ENCODE measurements at regions not wholly inside any gene's neighbourhood (a gene's known extent, or its start where the extent isn't known, plus 50 kb on each side); places are given as distances from the start of the nearest gene placed in this dataset.
A peak's percentile ranks its signal among the peaks of the same experiment; 100 is the strongest.

DNA sequence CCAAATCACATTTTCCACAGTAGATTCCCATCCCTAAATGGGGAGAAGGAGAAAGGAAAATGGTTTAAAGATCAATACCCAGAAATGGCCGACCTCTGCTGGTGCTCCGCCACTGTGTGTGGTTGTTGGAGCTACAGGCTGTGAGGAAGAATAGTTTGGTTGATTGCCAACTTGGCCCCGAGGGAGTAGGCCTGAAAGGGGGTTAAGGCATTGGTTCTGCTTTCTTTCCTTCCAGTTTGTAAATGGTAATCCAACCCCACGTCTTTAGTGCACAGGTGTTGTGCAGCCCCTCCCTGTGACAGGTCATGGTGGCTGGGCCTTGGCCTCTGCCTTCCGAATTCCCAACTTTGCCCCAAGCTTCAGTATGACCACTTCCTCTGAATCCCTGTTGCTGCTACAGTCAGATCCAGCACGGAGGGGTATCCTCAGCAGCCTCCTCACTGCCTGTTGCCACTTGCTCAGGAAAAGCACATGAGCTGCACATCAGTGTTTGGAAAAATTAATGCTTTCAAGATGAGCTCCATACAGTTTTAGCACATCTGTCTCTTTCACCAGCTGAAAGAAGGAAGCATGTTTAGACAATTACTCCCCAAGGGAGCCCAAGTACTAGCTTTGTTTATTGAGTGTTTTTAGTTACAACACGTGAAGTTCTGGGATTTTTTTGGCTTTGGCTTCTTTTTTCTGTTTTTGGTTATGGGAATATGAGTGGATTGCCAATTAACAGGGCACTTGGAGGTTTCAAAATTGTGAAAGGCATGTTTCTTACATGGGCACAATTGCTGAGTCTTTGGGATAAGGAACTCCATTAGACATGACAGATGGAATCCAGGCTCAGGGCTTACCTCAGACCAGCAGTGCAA, 92.3 kb upstream of the ROPN1 start:
- Histone ChIP-seq H3K4me3 (no peak overlapping the region), H3K4me1 (peaks cover 0 to 12% of the 10 kb centered on the region in 2 donors), H3K27ac (peak overlapping the region in 1 of 2 donors; percentile 37), H3K27me3 (no peaks in the 10 kb centered on the region), H3K9me3 (no peaks in the 10 kb centered on the region), H3K36me3 (no peaks in the 10 kb centered on the region)
- no peak for DNase-seq (ENCODE audit: low spot score)
- no peak for TF ChIP-seq CTCF (IDR thresholded peaks at IDR 0.05)

- DNase-seq (ENCODE audit: low spot score): no peak
- TF ChIP-seq CTCF (IDR thresholded peaks at IDR 0.05): no peak
- no peaks in the 10 kb centered on the region for H3K36me3 ChIP-seq
- no peaks in the 10 kb centered on the region for H3K27me3 ChIP-seq
- no peak overlapping the region for H3K4me3 ChIP-seq
- peaks cover 0 to 5% of the 10 kb centered on the region in 2 donors for H3K4me1 ChIP-seq
- no peaks in the 10 kb centered on the region for H3K9me3 ChIP-seq
- no peak overlapping the region for H3K27ac ChIP-seq
Observed at GRCh38 chr3:124088801-124089200, 96.9 kb upstream of the ROPN1 start.

DNA sequence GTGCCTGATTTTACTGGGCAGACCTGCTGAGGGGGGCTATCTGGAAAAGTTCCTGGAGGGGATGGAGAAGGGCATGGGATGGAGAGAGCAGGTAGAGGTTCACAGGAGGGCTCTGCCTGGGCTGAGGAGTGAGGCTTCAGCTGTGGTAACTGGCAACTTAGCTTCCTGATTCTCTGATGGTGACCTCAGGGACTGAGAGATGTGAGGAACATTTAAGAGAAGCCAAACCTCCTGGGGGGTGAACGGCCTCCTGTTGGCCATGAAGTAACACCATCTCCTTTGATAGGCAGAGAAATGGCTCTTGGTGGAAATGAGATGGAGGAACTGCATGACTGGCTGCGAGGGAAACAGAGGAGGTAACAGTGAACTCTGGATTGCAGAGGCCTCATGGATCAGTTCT, 97.3 kb upstream of the ROPN1 start:
- no peak overlapping the region for H3K4me3 ChIP-seq
- peaks cover 0 to 1% of the 10 kb centered on the region in 2 donors for H3K4me1 ChIP-seq
- no peak for DNase-seq (ENCODE audit: low spot score)
- H3K9me3 ChIP-seq: no peaks in the 10 kb centered on the region
- no peak for TF ChIP-seq CTCF (IDR thresholded peaks at IDR 0.05)
- H3K27ac ChIP-seq: no peak overlapping the region
- H3K27me3 ChIP-seq: no peaks in the 10 kb centered on the region
- H3K36me3 ChIP-seq: no peaks in the 10 kb centered on the region

DNA sequence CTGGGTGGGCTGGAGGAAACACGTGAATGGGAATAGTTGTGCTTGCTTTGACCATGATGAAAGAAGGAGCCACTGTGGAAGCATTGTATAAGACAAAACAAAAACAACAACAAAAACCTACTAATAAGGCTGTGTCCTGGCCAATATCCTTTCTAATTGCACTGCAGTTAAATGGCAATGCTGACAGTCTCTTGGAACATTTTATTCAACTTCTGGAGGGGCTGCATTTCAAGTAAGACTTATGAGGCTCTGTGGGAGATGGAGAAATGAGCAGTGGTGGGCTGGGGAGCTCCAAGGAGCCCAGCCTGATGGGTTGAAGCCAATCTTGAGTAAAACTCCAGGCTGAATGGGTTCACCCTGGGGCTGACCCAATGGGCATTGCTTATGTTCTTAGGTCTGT, 99.8 kb upstream of the ROPN1 start:
- no peak for TF ChIP-seq CTCF (IDR thresholded peaks at IDR 0.05)
- no peaks in the 10 kb centered on the region for H3K9me3 ChIP-seq
- no peak overlapping the region for H3K4me3 ChIP-seq
- no peak overlapping the region for H3K27ac ChIP-seq
- no peaks in the 10 kb centered on the region for H3K27me3 ChIP-seq
- H3K4me1 ChIP-seq: no peaks in the 10 kb centered on the region
- H3K36me3 ChIP-seq: no peaks in the 10 kb centered on the region
- no peak for DNase-seq (ENCODE audit: low spot score)

- DNase-seq (ENCODE audit: low spot score): no peak
- Histone ChIP-seq H3K4me1 (no peaks in the 10 kb centered on the region), H3K27ac (no peak overlapping the region), H3K27me3 (no peaks in the 10 kb centered on the region), H3K4me3 (no peak overlapping the region), H3K36me3 (no peaks in the 10 kb centered on the region), H3K9me3 (no peaks in the 10 kb centered on the region)
- no peak for TF ChIP-seq CTCF (IDR thresholded peaks at IDR 0.05)
Observed at GRCh38 chr3:124092811-124093210, 100.9 kb upstream of the ROPN1 start.

- no peak for TF ChIP-seq CTCF (IDR thresholded peaks at IDR 0.05)
- Histone ChIP-seq H3K4me3 (no peak overlapping the region), H3K36me3 (no peaks in the 10 kb centered on the region), H3K4me1 (no peaks in the 10 kb centered on the region), H3K27ac (no peak overlapping the region), H3K27me3 (no peaks in the 10 kb centered on the region), H3K9me3 (no peaks in the 10 kb centered on the region)
- DNase-seq (ENCODE audit: low spot score): no peak
Observed at GRCh38 chr3:124094496-124094895, 102.6 kb upstream of the ROPN1 start.

All from right atrium auricular region (tissue), 2 donors.